Keratinocyte (primary cell): ENCODE measurements at regions not wholly inside any gene's neighbourhood (a gene's known extent, or its start where the extent isn't known, plus 50 kb on each side); places are given as distances from the start of the nearest gene placed in this dataset.

ENCODE experiments used
- EZH2 ChIP-seq: IDR thresholded peaks from one replicate; pipeline ENCODE4 v1.6.1; 2012; ENCODE audit warnings: inconsistent platforms, mild to moderate bottlenecking, low read length, moderate library complexity
- TF ChIP-seq, protein P1 (sequence below), 3 experiments: IDR thresholded peaks in 1 of 3; conservative IDR thresholded peaks in 1 of 3; optimal IDR thresholded peaks in 1 of 3; 2 replicates in 2 of 3; 3 replicates in 1 of 3; pipeline versions ENCODE3 to v1.5.1; 2011; ENCODE audit warnings: low read length in 3 of 3, mild to moderate bottlenecking in 3 of 3, moderate library complexity in 2 of 3, control low read depth in 1 of 3, inconsistent platforms in 1 of 3; ENCODE audit not compliant: insufficient read depth in 2 of 3; ENCODE audit errors: extremely low read depth in 1 of 3

DNA sequence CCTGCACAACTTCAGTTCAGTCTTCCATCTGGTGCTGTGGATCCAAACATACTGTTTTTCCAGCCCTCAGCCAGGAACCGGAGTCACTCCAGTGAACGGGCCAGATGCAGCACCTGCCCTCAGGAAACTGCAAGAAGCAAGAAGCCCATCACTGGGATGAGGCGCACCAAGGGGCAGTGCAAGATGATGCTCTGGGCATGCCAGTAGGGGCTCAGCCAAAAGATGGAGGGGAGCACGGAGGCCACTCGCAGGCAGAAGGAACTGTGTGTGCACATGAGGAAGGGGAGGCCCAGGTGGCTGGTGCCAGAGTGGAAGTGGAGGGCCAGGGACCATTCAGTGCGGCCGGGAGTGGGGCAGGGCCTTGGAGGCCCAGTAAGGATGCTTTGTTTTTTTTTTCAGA, 161.7 kb upstream of the MAMLD1 start:
- TF ChIP-seq, protein P1, sequence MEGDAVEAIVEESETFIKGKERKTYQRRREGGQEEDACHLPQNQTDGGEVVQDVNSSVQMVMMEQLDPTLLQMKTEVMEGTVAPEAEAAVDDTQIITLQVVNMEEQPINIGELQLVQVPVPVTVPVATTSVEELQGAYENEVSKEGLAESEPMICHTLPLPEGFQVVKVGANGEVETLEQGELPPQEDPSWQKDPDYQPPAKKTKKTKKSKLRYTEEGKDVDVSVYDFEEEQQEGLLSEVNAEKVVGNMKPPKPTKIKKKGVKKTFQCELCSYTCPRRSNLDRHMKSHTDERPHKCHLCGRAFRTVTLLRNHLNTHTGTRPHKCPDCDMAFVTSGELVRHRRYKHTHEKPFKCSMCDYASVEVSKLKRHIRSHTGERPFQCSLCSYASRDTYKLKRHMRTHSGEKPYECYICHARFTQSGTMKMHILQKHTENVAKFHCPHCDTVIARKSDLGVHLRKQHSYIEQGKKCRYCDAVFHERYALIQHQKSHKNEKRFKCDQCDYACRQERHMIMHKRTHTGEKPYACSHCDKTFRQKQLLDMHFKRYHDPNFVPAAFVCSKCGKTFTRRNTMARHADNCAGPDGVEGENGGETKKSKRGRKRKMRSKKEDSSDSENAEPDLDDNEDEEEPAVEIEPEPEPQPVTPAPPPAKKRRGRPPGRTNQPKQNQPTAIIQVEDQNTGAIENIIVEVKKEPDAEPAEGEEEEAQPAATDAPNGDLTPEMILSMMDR (optimal IDR thresholded peaks at IDR 0.05 in 1 of 3, IDR thresholded peaks at IDR 0.05 in 1 of 3, conservative IDR thresholded peaks at IDR 0.05 in 1 of 3; ENCODE audit: extremely low read depth in 1 of 3, insufficient read depth in 2 of 3, low read length in 3 of 3), result no peak
- no peak for TF ChIP-seq EZH2
